Pons (tissue), 1 donor: ENCODE measurements at regions not wholly inside any gene's neighbourhood (a gene's known extent, or its start where the extent isn't known, plus 50 kb on each side); places are given as distances from the start of the nearest gene placed in this dataset.
"Not testable (repeated sequence)": the region's sequence is repeated elsewhere in the genome, so short reads cannot be mapped to it uniquely, and the experiment has no call there.

Source experiments
- DNase-seq: peaks from one replicate; pipeline ENCODE4 v3.0.0-alpha.2; 2016; ENCODE audit warnings: low spot score

- no peak for DNase-seq
These were observed 897.8 kb downstream of the LRFN5 start for GRCh38 chr14:42504433-42504832.

- no peak for DNase-seq
These were observed 892.5 kb downstream of the LRFN5 start for GRCh38 chr14:42499137-42499536.

GRCh38 chr14:42490536-42490935, 883.9 kb downstream of the LRFN5 start:
- no peak for DNase-seq

GRCh38 chr14:42488965-42489364, 882.3 kb downstream of the LRFN5 start:
- DNase-seq = no peak

GRCh38 chr14:42482345-42482971, 875.8 kb downstream of the LRFN5 start:
- not testable (repeated sequence) for DNase-seq

GRCh38 chr14:42481714-42482113, 875.0 kb downstream of the LRFN5 start:
- not testable (repeated sequence) for DNase-seq

- DNase-seq = peak; percentile 6
These were observed 873.6 kb downstream of the LRFN5 start for GRCh38 chr14:42480255-42480654.

GRCh38 chr14:42475289-42475688, 868.6 kb downstream of the LRFN5 start:
- DNase-seq = no peak

GRCh38 chr14:42470427-42470719, 863.7 kb downstream of the LRFN5 start:
- no peak for DNase-seq

GRCh38 chr14:42469637-42470426, 863.2 kb downstream of the LRFN5 start:
- no peak for DNase-seq

- no peak for DNase-seq
These were observed 854.0 kb downstream of the LRFN5 start for GRCh38 chr14:42460673-42461072.

- no peak for DNase-seq
These were observed 852.6 kb downstream of the LRFN5 start for GRCh38 chr14:42459171-42459685.

GRCh38 chr14:42441615-42442014, 834.9 kb downstream of the LRFN5 start:
- no peak for DNase-seq

- DNase-seq = no peak
These were observed 831.1 kb downstream of the LRFN5 start for GRCh38 chr14:42437809-42438208.

GRCh38 chr14:42429401-42429800, 822.7 kb downstream of the LRFN5 start:
- DNase-seq = no peak

GRCh38 chr14:42428996-42429395, 822.3 kb downstream of the LRFN5 start:
- no peak for DNase-seq

- no peak for DNase-seq
These were observed 817.8 kb downstream of the LRFN5 start for GRCh38 chr14:42424501-42424900.

- DNase-seq = no peak
These were observed 814.9 kb downstream of the LRFN5 start for GRCh38 chr14:42421377-42422078.

- DNase-seq = no peak
These were observed 813.4 kb downstream of the LRFN5 start for GRCh38 chr14:42420071-42420470.

GRCh38 chr14:42407153-42407552, 800.5 kb downstream of the LRFN5 start:
- no peak for DNase-seq

GRCh38 chr14:42391146-42391834, 784.6 kb downstream of the LRFN5 start:
- no peak for DNase-seq

GRCh38 chr14:42378880-42379279, 772.2 kb downstream of the LRFN5 start:
- DNase-seq = no peak
